Mesenteric fat pad (tissue), 1 donor: ENCODE measurements at regions not wholly inside any gene's neighbourhood (a gene's known extent, or its start where the extent isn't known, plus 50 kb on each side); places are given as distances from the start of the nearest gene placed in this dataset.
"Not testable (repeated sequence)": the region's sequence is repeated elsewhere in the genome, so short reads cannot be mapped to it uniquely, and the experiment has no call there.

Experiments used
- DNase-seq: peaks from one replicate; pipeline ENCODE4 v3.0.0-alpha.2; 2020; ENCODE audit warnings: low spot score
- donor health status: DM: yes; HTN: yes; CAD: no.

GRCh38 chr4:188282471-188283232, 143.4 kb downstream of the TRIML1 start:
- no peak for DNase-seq

GRCh38 chr4:188287169-188287894, 148.1 kb downstream of the TRIML1 start:
- DNase-seq, result no peak

- no peak for DNase-seq
Measured at GRCh38 chr4:188289531-188290125, 150.4 kb downstream of the TRIML1 start.

- no peak for DNase-seq
Measured at GRCh38 chr4:188295899-188296298, 156.7 kb downstream of the TRIML1 start.

GRCh38 chr4:188296331-188296730, 157.1 kb downstream of the TRIML1 start:
- no peak for DNase-seq

- no peak for DNase-seq
Measured at GRCh38 chr4:188297873-188298272, 158.6 kb downstream of the TRIML1 start.

GRCh38 chr4:188299161-188299560, 159.9 kb downstream of the TRIML1 start:
- no peak for DNase-seq

GRCh38 chr4:188300385-188300784, 161.1 kb downstream of the TRIML1 start:
- no peak for DNase-seq

- no peak for DNase-seq
Measured at GRCh38 chr4:188305690-188306089, 166.4 kb downstream of the TRIML1 start.

GRCh38 chr4:188307591-188307990, 168.3 kb downstream of the TRIML1 start:
- no peak for DNase-seq

- no peak for DNase-seq
Measured at GRCh38 chr4:188308142-188308541, 168.9 kb downstream of the TRIML1 start.

GRCh38 chr4:188316391-188316790, 177.2 kb downstream of the TRIML1 start:
- no peak for DNase-seq

GRCh38 chr4:188328966-188329365, 189.7 kb downstream of the TRIML1 start:
- no peak for DNase-seq

GRCh38 chr4:188329521-188329920, 190.3 kb downstream of the TRIML1 start:
- DNase-seq, result no peak

GRCh38 chr4:188332265-188332664, 193.0 kb downstream of the TRIML1 start:
- no peak for DNase-seq

GRCh38 chr4:188336891-188337290, 197.7 kb downstream of the TRIML1 start:
- DNase-seq, result no peak

GRCh38 chr4:188341428-188341827, 202.2 kb downstream of the TRIML1 start:
- DNase-seq, result no peak

- DNase-seq, result no peak
Measured at GRCh38 chr4:188346171-188346809, 207.0 kb downstream of the TRIML1 start.

GRCh38 chr4:188347339-188347738, 208.1 kb downstream of the TRIML1 start:
- DNase-seq, result no peak

GRCh38 chr4:188349569-188349968, 210.3 kb downstream of the TRIML1 start:
- DNase-seq, result not testable (repeated sequence)

GRCh38 chr4:188363196-188363595, 224.0 kb downstream of the TRIML1 start:
- no peak for DNase-seq

- no peak for DNase-seq
Measured at GRCh38 chr4:188370777-188371176, 231.5 kb downstream of the TRIML1 start.
